ENCODE measurements at regions not wholly inside any gene's neighbourhood (a gene's known extent, or its start where the extent isn't known, plus 50 kb on each side); places are given as distances from the start of the nearest gene placed in this dataset.

- Histone ChIP-seq H3K27me3 (no peaks in the 10 kb centered on the region), H3K36me3 (no peaks in the 10 kb centered on the region), H3K4me3 (no peak overlapping the region), H3K9me3 (no peaks in the 10 kb centered on the region), H3K27ac (replicated peaks in 1 of 4) (no peak overlapping the region), H3K4me1 (peaks cover 0 to 7% (median 0%) of the 10 kb centered on the region in 4 donors)
- TF ChIP-seq POLR2A (IDR thresholded peaks at IDR 0.05; ENCODE audit: low read depth) = no peak
- intact Hi-C loops (cut with DNase I) = no loop called here
- no peak for DNase-seq (ENCODE audit: extremely low spot score)
- 90% methylated on average over 4 of the region's 4 CpGs for WGBS
Measured at GRCh38 chr10:31090894-31091607, 59.4 kb upstream of the ZNF438 start.

GRCh38 chr10:31095677-31096560 lies 64.3 kb upstream of the ZNF438 start:
- Histone ChIP-seq H3K27ac (replicated peaks in 1 of 4) (no peak overlapping the region), H3K4me1 (peaks cover 0 to 9% (median 0%) of the 10 kb centered on the region in 4 donors), H3K36me3 (no peaks in the 10 kb centered on the region), H3K4me3 (no peak overlapping the region), H3K9me3 (no peaks in the 10 kb centered on the region), H3K27me3 (no peaks in the 10 kb centered on the region)
- 52% methylated on average over 11 of the region's 11 CpGs for WGBS
- DNase-seq (ENCODE audit: extremely low spot score) = no peak
- TF ChIP-seq POLR2A (IDR thresholded peaks at IDR 0.05; ENCODE audit: low read depth) (no peak), EP300 (IDR thresholded peaks at IDR 0.05) (no peak), CTCF (IDR thresholded peaks at IDR 0.05) (no peak), POLR2AphosphoS5 (IDR thresholded peaks at IDR 0.05) (no peak)
- intact Hi-C loops (cut with DNase I) = no loop called here

- Histone ChIP-seq H3K4me3 (no peak overlapping the region), H3K36me3 (no peaks in the 10 kb centered on the region), H3K9me3 (no peaks in the 10 kb centered on the region), H3K27ac (replicated peaks in 1 of 4) (peak overlapping the region in 1 of 4 donors; percentile 11), H3K4me1 (peaks cover 0 to 9% (median 0%) of the 10 kb centered on the region in 4 donors), H3K27me3 (no peaks in the 10 kb centered on the region)
- WGBS = 58% methylated on average over 2 of the region's 2 CpGs
- intact Hi-C loops (cut with DNase I) = no loop called here
- no peak for DNase-seq (ENCODE audit: extremely low spot score)
- TF ChIP-seq POLR2AphosphoS5 (IDR thresholded peaks at IDR 0.05) (no peak), EP300 (IDR thresholded peaks at IDR 0.05) (no peak), POLR2A (IDR thresholded peaks at IDR 0.05; ENCODE audit: low read depth) (no peak), CTCF (IDR thresholded peaks at IDR 0.05) (no peak)
Measured at GRCh38 chr10:31098046-31098445, 66.4 kb upstream of the ZNF438 start.

- no peak for TF ChIP-seq CTCF (IDR thresholded peaks at IDR 0.05)
- TF ChIP-seq EP300 (IDR thresholded peaks at IDR 0.05) = no peak
- TF ChIP-seq POLR2AphosphoS5 (IDR thresholded peaks at IDR 0.05) = no peak
- no peak for TF ChIP-seq POLR2A (IDR thresholded peaks at IDR 0.05; ENCODE audit: low read depth)
- Histone ChIP-seq H3K4me3 (no peak overlapping the region), H3K27ac (replicated peaks in 1 of 4) (no peak overlapping the region), H3K36me3 (no peaks in the 10 kb centered on the region), H3K27me3 (no peaks in the 10 kb centered on the region), H3K4me1 (peaks cover 0 to 9% (median 0%) of the 10 kb centered on the region in 4 donors), H3K9me3 (no peaks in the 10 kb centered on the region)
- WGBS = 93% methylated on average over 10 of the region's 10 CpGs
- intact Hi-C loops (cut with DNase I) = no loop called here
- no peak for DNase-seq (ENCODE audit: extremely low spot score)
Measured at GRCh38 chr10:31099094-31099493, 67.4 kb upstream of the ZNF438 start.

GRCh38 chr10:31099664-31100063 lies 68.0 kb upstream of the ZNF438 start:
- Histone ChIP-seq H3K36me3 (no peaks in the 10 kb centered on the region), H3K4me3 (no peak overlapping the region), H3K4me1 (peaks cover 0 to 9% (median 0%) of the 10 kb centered on the region in 4 donors), H3K9me3 (no peaks in the 10 kb centered on the region), H3K27me3 (no peaks in the 10 kb centered on the region), H3K27ac (replicated peaks in 1 of 4) (no peak overlapping the region)
- no peak for TF ChIP-seq POLR2AphosphoS5 (IDR thresholded peaks at IDR 0.05)
- TF ChIP-seq EP300 (IDR thresholded peaks at IDR 0.05) = no peak
- no peak for TF ChIP-seq POLR2A (IDR thresholded peaks at IDR 0.05; ENCODE audit: low read depth)
- TF ChIP-seq CTCF (IDR thresholded peaks at IDR 0.05) = no peak
- DNase-seq (ENCODE audit: extremely low spot score) = no peak
- intact Hi-C loops (cut with DNase I) = no loop called here
- 91% methylated on average over 10 of the region's 10 CpGs for WGBS

Measured in esophagus muscularis mucosa (tissue), 4 donors.